Caco-2 (cell line): ENCODE measurements at regions not wholly inside any gene's neighbourhood (a gene's known extent, or its start where the extent isn't known, plus 50 kb on each side); places are given as distances from the start of the nearest gene placed in this dataset.

Experiments
- BruUV-seq: library from RNA; stranded (reverse); fragments of 400-500 nt; replicated peaks from 2 replicates; lab custom pipeline; 2021; lab: Mats Ljungman, UMichigan
- CTCF ChIA-PET: fragments of 300-600 bp; sonication (Branson Sonifier 250); formaldehyde crosslinking; loops from one replicate; lab custom pipeline; 2022; ENCODE audit warnings: antibody characterized with exemption; lab: Charles Lee
- POLR2A ChIA-PET: fragments of 300-600 bp; sonication (Branson Sonifier 250); formaldehyde crosslinking; loops from one replicate; lab custom pipeline; 2022; ENCODE audit warnings: antibody characterized with exemption; lab: Charles Lee
- DNase-seq, 2 experiments: peaks; one replicate each; pipeline versions ENCODE4 v3.0.0 to v3.0.0-alpha.2; 2020 to 2022
- H3K27me3 ChIP-seq: replicated peaks from 2 replicates; pipeline ENCODE4 v1.6.0; 2011; ENCODE audit warnings: low read length; ENCODE audit not compliant: control insufficient read depth, insufficient read depth
- H3K36me3 ChIP-seq: 2 replicates; pipeline ENCODE4 v1.5.1; 2011; ENCODE audit warnings: low read length; ENCODE audit not compliant: control insufficient read depth, insufficient read depth
- H3K4me1 ChIP-seq: fragments of 250-450 bp; sonication (Bioruptor Pico); 2 replicates; pipeline ENCODE4 v1.5.1; 2020; ENCODE audit warnings: mild to moderate bottlenecking
- H3K4me3 ChIP-seq: 2 replicates; pipeline ENCODE4 v1.5.1; 2011; ENCODE audit warnings: low read depth, mild to moderate bottlenecking, control low read depth, low read length
- H3K9me3 ChIP-seq: fragments of 250-450 bp; sonication (Bioruptor Pico); 2 replicates; pipeline ENCODE4 v1.5.1; 2020; ENCODE audit warnings: mild to moderate bottlenecking, moderate library complexity
- H3K27ac Mint-ChIP-seq: one replicate; pipeline ENCODE4 v1.8.0; 2022; ENCODE audit warnings: mixed read lengths; ENCODE audit not compliant: unreplicated experiment
- H3K27me3 Mint-ChIP-seq: one replicate; pipeline ENCODE4 v1.8.0; 2022; ENCODE audit warnings: mixed read lengths; ENCODE audit not compliant: insufficient read depth, unreplicated experiment
- H3K36me3 Mint-ChIP-seq: one replicate; pipeline ENCODE4 v1.8.0; 2022; ENCODE audit warnings: mild to moderate bottlenecking, mixed read lengths; ENCODE audit not compliant: insufficient read depth, unreplicated experiment
- H3K4me1 Mint-ChIP-seq: one replicate; pipeline ENCODE4 v1.8.0; 2022; ENCODE audit warnings: low read depth, mixed read lengths; ENCODE audit not compliant: unreplicated experiment
- H3K4me3 Mint-ChIP-seq: one replicate; pipeline ENCODE4 v1.8.0; 2022; ENCODE audit warnings: mild to moderate bottlenecking, moderate library complexity, mixed read lengths; ENCODE audit not compliant: unreplicated experiment
- H3K9me3 Mint-ChIP-seq: one replicate; pipeline ENCODE4 v1.8.0; 2022; ENCODE audit warnings: mixed read lengths; ENCODE audit not compliant: unreplicated experiment
- intact Hi-C: fragments of 100-400 bp; cut with micrococcal nuclease; formaldehyde crosslinking; loops from one replicate; pipeline ENCODE4 v1.10.0; 2022; ENCODE audit not compliant: unreplicated experiment
- TF ChIP-seq, protein P1 (sequence below), 2 experiments: fragments of 200-600 bp in 1 of 2; IDR thresholded peaks; 1 replicate in 1 of 2; 2 replicates in 1 of 2; pipeline versions ENCODE4 v1.5.1 to v1.8.0; 2011 to 2022; ENCODE audit warnings: antibody characterized with exemption in 1 of 2, control low read depth in 1 of 2, inconsistent platforms in 1 of 2, low read depth in 1 of 2, low read length in 1 of 2, mild to moderate bottlenecking in 1 of 2, moderate library complexity in 1 of 2; ENCODE audit not compliant: insufficient read depth in 1 of 2, severe bottlenecking in 1 of 2, unreplicated experiment in 1 of 2

GRCh38 chr2:892892-893291 lies 57.8 kb upstream of the SNTG2 start:
- no peaks in the 10 kb centered on the region for H3K36me3 Mint-ChIP-seq
- 0 out of 2 replicates have a peak, but pooled peaks cover 5% of the 10 kb centered on the region for H3K9me3 ChIP-seq
- ChIA-PET POLR2A (no interaction called here), CTCF (no interaction called here)
- H3K36me3 ChIP-seq: no peaks in the 10 kb centered on the region
- no peaks in the 10 kb centered on the region for H3K27me3 ChIP-seq
- no peak for DNase-seq
- TF ChIP-seq, protein P1, sequence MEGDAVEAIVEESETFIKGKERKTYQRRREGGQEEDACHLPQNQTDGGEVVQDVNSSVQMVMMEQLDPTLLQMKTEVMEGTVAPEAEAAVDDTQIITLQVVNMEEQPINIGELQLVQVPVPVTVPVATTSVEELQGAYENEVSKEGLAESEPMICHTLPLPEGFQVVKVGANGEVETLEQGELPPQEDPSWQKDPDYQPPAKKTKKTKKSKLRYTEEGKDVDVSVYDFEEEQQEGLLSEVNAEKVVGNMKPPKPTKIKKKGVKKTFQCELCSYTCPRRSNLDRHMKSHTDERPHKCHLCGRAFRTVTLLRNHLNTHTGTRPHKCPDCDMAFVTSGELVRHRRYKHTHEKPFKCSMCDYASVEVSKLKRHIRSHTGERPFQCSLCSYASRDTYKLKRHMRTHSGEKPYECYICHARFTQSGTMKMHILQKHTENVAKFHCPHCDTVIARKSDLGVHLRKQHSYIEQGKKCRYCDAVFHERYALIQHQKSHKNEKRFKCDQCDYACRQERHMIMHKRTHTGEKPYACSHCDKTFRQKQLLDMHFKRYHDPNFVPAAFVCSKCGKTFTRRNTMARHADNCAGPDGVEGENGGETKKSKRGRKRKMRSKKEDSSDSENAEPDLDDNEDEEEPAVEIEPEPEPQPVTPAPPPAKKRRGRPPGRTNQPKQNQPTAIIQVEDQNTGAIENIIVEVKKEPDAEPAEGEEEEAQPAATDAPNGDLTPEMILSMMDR (IDR thresholded peaks at IDR 0.05; ENCODE audit: insufficient read depth in 1 of 2, low read depth in 1 of 2, low read length in 1 of 2, severe bottlenecking in 1 of 2, unreplicated experiment in 1 of 2): no peak
- H3K4me1 Mint-ChIP-seq: no peaks in the 10 kb centered on the region
- no peak overlapping the region for H3K4me3 ChIP-seq
- H3K4me3 Mint-ChIP-seq: no peak overlapping the region
- BruUV-seq: no TSS peak
- peaks cover 5% of the 10 kb centered on the region for H3K27me3 Mint-ChIP-seq
- peaks cover 32% of the 10 kb centered on the region for H3K9me3 Mint-ChIP-seq
- H3K4me1 ChIP-seq: no peaks in the 10 kb centered on the region
- intact Hi-C loops: no loop called here
- H3K27ac Mint-ChIP-seq: no peak overlapping the region

- no peak overlapping the region for H3K27ac Mint-ChIP-seq
- intact Hi-C loops: no loop called here
Measured at GRCh38 chr2:892401-892800, 58.2 kb upstream of the SNTG2 start.

DNA sequence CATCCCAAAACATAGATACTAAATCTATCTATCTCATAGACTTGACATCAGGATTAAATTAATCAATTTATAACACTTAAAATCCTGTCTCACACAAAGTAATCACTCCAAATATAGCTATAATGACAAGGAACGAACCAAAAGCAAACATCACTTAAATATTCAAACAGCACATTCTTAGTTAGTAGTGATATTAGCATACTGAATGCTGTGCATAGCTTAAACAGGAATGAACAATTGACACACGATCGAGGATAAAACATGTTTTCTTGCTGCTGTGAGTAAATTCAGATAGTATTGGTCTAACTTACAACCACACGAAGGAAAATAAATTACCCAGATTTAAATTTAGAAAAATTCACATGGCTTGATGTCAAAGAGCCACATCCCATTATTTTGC lies 58.9 kb upstream of the SNTG2 start:
- DNase-seq: no peak
- no peak overlapping the region for H3K4me3 Mint-ChIP-seq
- no TSS peak for BruUV-seq
- no peaks in the 10 kb centered on the region for H3K4me1 Mint-ChIP-seq
- 0 out of 2 replicates have a peak, but pooled peaks cover 5% of the 10 kb centered on the region for H3K9me3 ChIP-seq
- H3K27me3 ChIP-seq: no peaks in the 10 kb centered on the region
- no peaks in the 10 kb centered on the region for H3K4me1 ChIP-seq
- intact Hi-C loops: no loop called here
- ChIA-PET CTCF (no interaction called here), POLR2A (no interaction called here)
- H3K36me3 ChIP-seq: no peaks in the 10 kb centered on the region
- no peak overlapping the region for H3K27ac Mint-ChIP-seq
- no peaks in the 10 kb centered on the region for H3K36me3 Mint-ChIP-seq
- TF ChIP-seq, protein P1 (IDR thresholded peaks at IDR 0.05; ENCODE audit: insufficient read depth in 1 of 2, low read depth in 1 of 2, low read length in 1 of 2, severe bottlenecking in 1 of 2, unreplicated experiment in 1 of 2): no peak
- H3K9me3 Mint-ChIP-seq: peaks cover 27% of the 10 kb centered on the region
- H3K4me3 ChIP-seq: no peak overlapping the region
- H3K27me3 Mint-ChIP-seq: peaks cover 5% of the 10 kb centered on the region

More at GRCh38 chr2:892401-892800, 58.2 kb upstream of the SNTG2 start:
- H3K36me3 Mint-ChIP-seq: no peaks in the 10 kb centered on the region
- Histone ChIP-seq H3K9me3 (0 out of 2 replicates have a peak, but pooled peaks cover 5% of the 10 kb centered on the region), H3K36me3 (no peaks in the 10 kb centered on the region), H3K4me3 (no peak overlapping the region), H3K27me3 (no peaks in the 10 kb centered on the region), H3K4me1 (no peaks in the 10 kb centered on the region)
- TF ChIP-seq, protein P1 (IDR thresholded peaks at IDR 0.05; ENCODE audit: insufficient read depth in 1 of 2, low read depth in 1 of 2, low read length in 1 of 2, severe bottlenecking in 1 of 2, unreplicated experiment in 1 of 2): no peak
- H3K4me1 Mint-ChIP-seq: no peaks in the 10 kb centered on the region
- no TSS peak for BruUV-seq
- no peak for DNase-seq
- peaks cover 27% of the 10 kb centered on the region for H3K9me3 Mint-ChIP-seq
- ChIA-PET CTCF (no interaction called here), POLR2A (no interaction called here)
- H3K27me3 Mint-ChIP-seq: peaks cover 5% of the 10 kb centered on the region
- H3K4me3 Mint-ChIP-seq: no peak overlapping the region
